ENCODE measurements at regions not wholly inside any gene's neighbourhood (a gene's known extent, or its start where the extent isn't known, plus 50 kb on each side); places are given as distances from the start of the nearest gene placed in this dataset.

DNA sequence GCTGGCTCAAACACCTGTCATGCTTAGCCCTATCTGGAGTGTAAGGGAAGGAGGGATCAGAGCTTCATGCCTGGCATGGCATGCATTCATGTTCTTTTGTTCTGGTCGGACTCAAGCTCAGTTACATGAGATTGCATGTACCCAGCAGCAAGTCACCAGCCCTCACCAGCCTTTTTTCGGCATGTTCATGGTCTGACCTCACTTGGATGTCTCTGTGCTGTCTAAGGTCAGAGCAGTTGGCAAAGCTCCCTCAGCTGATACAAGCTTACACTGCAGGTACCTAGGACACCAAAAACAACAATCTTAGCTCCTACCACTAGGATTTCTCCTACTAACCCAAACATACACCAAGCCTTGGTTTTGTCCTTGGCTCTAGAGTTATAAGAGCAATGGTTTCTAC lies 152.6 kb downstream of the BARX2 start:
- Histone ChIP-seq H2AK5ac (ENCODE audit: low read depth, low read length) (no peak overlapping the region), H3K9me1 (ENCODE audit: insufficient read depth, low read length) (no peaks in the 10 kb centered on the region), H3K4me1 (ENCODE audit: control insufficient read depth, insufficient read depth, low read length) (no peaks in the 10 kb centered on the region), H4K91ac (ENCODE audit: insufficient read depth, low read depth, low read length) (no peak overlapping the region), H4K8ac (ENCODE audit: low read depth in 2 of 2, low read length in 2 of 2) (no peak overlapping the region), H3K4me3 (ENCODE audit: insufficient read depth, low read depth, low read length) (no peak overlapping the region), H3K9me3 (ENCODE audit: control insufficient read depth, insufficient read depth, low read length) (peaks cover 16% of the 10 kb centered on the region), H3K36me3 (ENCODE audit: control insufficient read depth, insufficient read depth, low read length) (no peaks in the 10 kb centered on the region), H2AFZ (replicated peaks; ENCODE audit: low read length, poor library complexity) (no peak overlapping the region), H2BK120ac (ENCODE audit: low read depth, low read length) (no peak overlapping the region), H2BK5ac (ENCODE audit: low read depth, low read length, poor library complexity, severe bottlenecking) (no peak overlapping the region), H2AK9ac (replicated peaks; ENCODE audit: low read depth, low read length, poor library complexity) (no peak overlapping the region), H3K23ac (ENCODE audit: low read depth, low read length) (no peak overlapping the region), H3K56ac (ENCODE audit: extremely low read depth, insufficient read depth, low read length) (no peak overlapping the region), H3K79me1 (ENCODE audit: low read depth in 1 of 2, low read length in 2 of 2) (no peaks in the 10 kb centered on the region), H3K4me2 (ENCODE audit: low read depth, low read length) (no peak overlapping the region), H2BK20ac (ENCODE audit: low read depth, low read length) (no peak overlapping the region), H3K14ac (replicated peaks; ENCODE audit: low read depth, low read length) (no peak overlapping the region), H2BK15ac (ENCODE audit: low read depth, low read length) (no peak overlapping the region), H3K4ac (ENCODE audit: low read depth, low read length) (no peak overlapping the region), H3K27me3 (ENCODE audit: control insufficient read depth, insufficient read depth, low read length) (no peaks in the 10 kb centered on the region), H4K20me1 (ENCODE audit: insufficient read depth, low read length) (no peaks in the 10 kb centered on the region), H3K18ac (ENCODE audit: low read depth, low read length) (no peak overlapping the region), H4K5ac (ENCODE audit: low read depth, low read length) (no peak overlapping the region), H3K27ac (ENCODE audit: insufficient read depth, low read length) (no peak overlapping the region), H3K9ac (ENCODE audit: low read depth, low read length) (no peak overlapping the region)
- DNase-seq = no peak
- no peak for ATAC-seq (ENCODE audit: low read depth)
- intact Hi-C loops (cut with micrococcal nuclease) (no loop called here), in situ Hi-C loops (cut with MboI; ENCODE audit: low sequenced_read_pairs) (no loop called here), dilution Hi-C loops (cut with HindIII; ENCODE audit: low sequenced_read_pairs, unreplicated experiment) (no loop called here)
- ChIA-PET POLR2A (ENCODE audit: unreplicated experiment) (no interaction called here), CTCF (no interaction called here)
- no peak for TF ChIP-seq NFE2L2 (IDR thresholded peaks at IDR 0.05; ENCODE audit: low read depth, low read length)
- TF ChIP-seq RFX5 (IDR thresholded peaks at IDR 0.05; ENCODE audit: low read depth, low read length) = no peak
- no peak for TF ChIP-seq MXI1 (IDR thresholded peaks at IDR 0.05; ENCODE audit: borderline replicate concordance, low read depth, low read length)
- TF ChIP-seq RCOR1 (IDR thresholded peaks at IDR 0.05; ENCODE audit: insufficient replicate concordance, low read length) = no peak
- no peak for TF ChIP-seq FOS (IDR thresholded peaks at IDR 0.05; ENCODE audit: low read depth, low read length)
- TF ChIP-seq, protein P1, sequence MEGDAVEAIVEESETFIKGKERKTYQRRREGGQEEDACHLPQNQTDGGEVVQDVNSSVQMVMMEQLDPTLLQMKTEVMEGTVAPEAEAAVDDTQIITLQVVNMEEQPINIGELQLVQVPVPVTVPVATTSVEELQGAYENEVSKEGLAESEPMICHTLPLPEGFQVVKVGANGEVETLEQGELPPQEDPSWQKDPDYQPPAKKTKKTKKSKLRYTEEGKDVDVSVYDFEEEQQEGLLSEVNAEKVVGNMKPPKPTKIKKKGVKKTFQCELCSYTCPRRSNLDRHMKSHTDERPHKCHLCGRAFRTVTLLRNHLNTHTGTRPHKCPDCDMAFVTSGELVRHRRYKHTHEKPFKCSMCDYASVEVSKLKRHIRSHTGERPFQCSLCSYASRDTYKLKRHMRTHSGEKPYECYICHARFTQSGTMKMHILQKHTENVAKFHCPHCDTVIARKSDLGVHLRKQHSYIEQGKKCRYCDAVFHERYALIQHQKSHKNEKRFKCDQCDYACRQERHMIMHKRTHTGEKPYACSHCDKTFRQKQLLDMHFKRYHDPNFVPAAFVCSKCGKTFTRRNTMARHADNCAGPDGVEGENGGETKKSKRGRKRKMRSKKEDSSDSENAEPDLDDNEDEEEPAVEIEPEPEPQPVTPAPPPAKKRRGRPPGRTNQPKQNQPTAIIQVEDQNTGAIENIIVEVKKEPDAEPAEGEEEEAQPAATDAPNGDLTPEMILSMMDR (conservative IDR thresholded peaks at IDR 0.05; ENCODE audit: low read depth, low read length) = no peak
- no peak for TF ChIP-seq POLR2A (IDR thresholded peaks at IDR 0.05; ENCODE audit: low read depth, low read length)
- no peak for TF ChIP-seq SMC3 (IDR thresholded peaks at IDR 0.05; ENCODE audit: low read depth, low read length)
- TF ChIP-seq RAD21 (IDR thresholded peaks at IDR 0.05; ENCODE audit: low read length) = no peak
- TF ChIP-seq, protein P2, sequence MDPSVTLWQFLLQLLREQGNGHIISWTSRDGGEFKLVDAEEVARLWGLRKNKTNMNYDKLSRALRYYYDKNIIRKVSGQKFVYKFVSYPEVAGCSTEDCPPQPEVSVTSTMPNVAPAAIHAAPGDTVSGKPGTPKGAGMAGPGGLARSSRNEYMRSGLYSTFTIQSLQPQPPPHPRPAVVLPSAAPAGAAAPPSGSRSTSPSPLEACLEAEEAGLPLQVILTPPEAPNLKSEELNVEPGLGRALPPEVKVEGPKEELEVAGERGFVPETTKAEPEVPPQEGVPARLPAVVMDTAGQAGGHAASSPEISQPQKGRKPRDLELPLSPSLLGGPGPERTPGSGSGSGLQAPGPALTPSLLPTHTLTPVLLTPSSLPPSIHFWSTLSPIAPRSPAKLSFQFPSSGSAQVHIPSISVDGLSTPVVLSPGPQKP (IDR thresholded peaks at IDR 0.05; ENCODE audit: borderline replicate concordance, low read depth, low read length) = no peak
- no peak for TF ChIP-seq MAZ (IDR thresholded peaks at IDR 0.05; ENCODE audit: borderline replicate concordance, low read depth, low read length)
- TF ChIP-seq, protein P3, sequence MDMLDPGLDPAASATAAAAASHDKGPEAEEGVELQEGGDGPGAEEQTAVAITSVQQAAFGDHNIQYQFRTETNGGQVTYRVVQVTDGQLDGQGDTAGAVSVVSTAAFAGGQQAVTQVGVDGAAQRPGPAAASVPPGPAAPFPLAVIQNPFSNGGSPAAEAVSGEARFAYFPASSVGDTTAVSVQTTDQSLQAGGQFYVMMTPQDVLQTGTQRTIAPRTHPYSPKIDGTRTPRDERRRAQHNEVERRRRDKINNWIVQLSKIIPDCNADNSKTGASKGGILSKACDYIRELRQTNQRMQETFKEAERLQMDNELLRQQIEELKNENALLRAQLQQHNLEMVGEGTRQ (IDR thresholded peaks at IDR 0.05; ENCODE audit: low read depth, low read length) = no peak
- no peak for TF ChIP-seq CEBPB (IDR thresholded peaks at IDR 0.05; ENCODE audit: low read depth, low read length)
- TF ChIP-seq MAFK (IDR thresholded peaks at IDR 0.05; ENCODE audit: low read depth, low read length) = no peak
- no peak for TF ChIP-seq CHD1 (IDR thresholded peaks at IDR 0.05; ENCODE audit: low read depth, low read length)
- no TSS peak for BruUV-seq (replicated peaks)
- WGBS, 2 experiments (ENCODE audit: extremely low coverage in 2 of 2, insufficient read length in 1 of 2) = no CpG with 5 or more reads among the region's 2 CpGs

Measured in IMR-90 (cell line).